IPS DF 4.7 (cell line): ENCODE measurements at regions not wholly inside any gene's neighbourhood (a gene's known extent, or its start where the extent isn't known, plus 50 kb on each side); places are given as distances from the start of the nearest gene placed in this dataset.
"Not testable (repeated sequence)": the region's sequence is repeated elsewhere in the genome, so short reads cannot be mapped to it uniquely, and the experiment has no call there.

ENCODE experiments used
- DNase-seq: peaks from one replicate; pipeline ENCODE4 v3.0.0-alpha.2; 2013; ENCODE audit warnings: low spot score; ENCODE audit errors: extremely low read depth

DNA sequence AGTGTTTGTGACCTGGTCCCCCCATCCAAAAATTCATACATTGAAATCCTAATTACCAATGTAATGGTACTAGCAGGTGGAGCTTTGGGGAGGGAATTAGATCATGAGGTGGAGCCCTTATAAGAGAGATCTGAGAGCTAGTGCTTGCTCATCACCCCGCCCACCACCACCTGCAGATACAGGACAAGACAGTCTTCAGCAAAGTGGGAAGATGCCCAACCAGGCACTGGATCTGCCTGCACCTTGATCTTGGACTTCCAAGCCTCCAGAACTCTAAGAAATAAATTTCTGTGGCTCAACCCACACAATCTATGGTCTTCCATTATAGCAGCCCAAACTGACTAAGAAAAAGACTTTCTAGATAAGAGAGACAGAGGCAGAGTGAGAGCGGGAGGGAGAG is 343.4 kb downstream of the LRRIQ3 start:
- DNase-seq, result no peak

- no peak for DNase-seq
Observed at GRCh38 chr1:73842436-73842835, 355.5 kb downstream of the LRRIQ3 start.

GRCh38 chr1:73839922-73840321 is 358.1 kb downstream of the LRRIQ3 start:
- no peak for DNase-seq

GRCh38 chr1:73832276-73833181 is 365.4 kb downstream of the LRRIQ3 start:
- DNase-seq, result no peak

GRCh38 chr1:73827283-73827682 is 370.7 kb downstream of the LRRIQ3 start:
- not testable (repeated sequence) for DNase-seq

DNA sequence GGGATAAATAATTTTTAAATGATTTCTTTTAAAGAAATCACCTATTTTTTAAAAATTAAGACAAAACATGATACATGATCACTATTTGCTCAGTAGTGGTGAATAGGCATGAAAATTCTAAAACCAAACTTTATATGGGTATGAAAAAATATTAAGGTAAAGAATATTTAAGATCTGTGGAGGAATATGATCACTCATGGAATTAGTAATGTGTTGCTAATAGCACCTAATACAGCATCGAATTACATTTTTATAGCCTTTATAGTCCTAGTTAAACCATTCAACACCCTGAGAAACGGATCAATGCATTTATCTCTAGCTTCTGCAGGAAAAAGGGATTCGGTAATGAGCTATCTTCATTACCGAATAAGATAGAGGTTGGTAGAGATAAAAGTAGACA is 373.9 kb downstream of the LRRIQ3 start:
- DNase-seq, result no peak

- no peak for DNase-seq
Observed at GRCh38 chr1:73821520-73821919, 376.5 kb downstream of the LRRIQ3 start.

- DNase-seq, result no peak
Observed at GRCh38 chr1:73820843-73821242, 377.1 kb downstream of the LRRIQ3 start.

- DNase-seq, result no peak
Observed at GRCh38 chr1:73813716-73814115, 384.3 kb downstream of the LRRIQ3 start.

GRCh38 chr1:73813236-73813635 is 384.7 kb downstream of the LRRIQ3 start:
- no peak for DNase-seq

- no peak for DNase-seq
Observed at GRCh38 chr1:73811798-73812197, 386.2 kb downstream of the LRRIQ3 start.

DNA sequence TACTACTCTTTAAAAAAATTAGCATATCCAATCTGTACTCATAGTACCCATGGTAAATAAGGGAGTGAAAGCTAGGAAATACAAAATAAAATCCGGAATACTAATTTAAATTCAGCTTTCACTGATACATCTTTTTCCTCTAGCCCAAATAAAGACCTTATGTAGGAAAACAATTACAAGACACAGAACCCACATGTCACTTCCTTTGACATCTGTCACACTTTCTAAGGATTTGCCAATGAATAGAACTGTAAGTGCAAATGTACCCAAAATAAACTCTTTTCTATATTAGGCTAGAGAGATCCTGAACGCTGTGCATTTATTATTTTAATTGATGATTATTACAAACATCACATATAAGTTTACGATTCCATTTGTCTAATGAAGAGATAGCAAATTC is 393.0 kb downstream of the LRRIQ3 start:
- DNase-seq, result no peak

GRCh38 chr1:73803380-73803779 is 394.6 kb downstream of the LRRIQ3 start:
- no peak for DNase-seq

GRCh38 chr1:73801912-73802429 is 396.0 kb downstream of the LRRIQ3 start:
- DNase-seq, result no peak

- DNase-seq, result no peak
Observed at GRCh38 chr1:73800376-73800775, 397.6 kb downstream of the LRRIQ3 start.

DNA sequence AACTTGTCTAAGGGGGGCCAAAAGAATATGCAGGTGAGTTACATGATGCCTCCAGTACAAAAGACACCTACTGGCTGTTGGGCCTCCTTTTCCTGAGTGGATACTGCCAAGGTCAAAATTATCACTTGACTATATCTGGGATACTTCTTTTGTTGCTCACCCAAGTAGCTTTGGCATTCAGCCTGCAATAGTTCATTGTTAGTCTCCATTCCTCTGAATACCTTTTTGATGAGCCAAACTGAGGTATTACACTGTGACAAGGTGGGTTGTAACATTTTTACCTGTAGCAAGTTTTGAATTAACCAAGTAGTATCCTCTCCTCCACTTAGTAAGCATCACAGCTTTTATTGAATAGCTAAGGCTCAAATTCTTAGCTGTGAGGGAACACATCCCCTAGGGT is 408.0 kb downstream of the LRRIQ3 start:
- DNase-seq, result no peak

DNA sequence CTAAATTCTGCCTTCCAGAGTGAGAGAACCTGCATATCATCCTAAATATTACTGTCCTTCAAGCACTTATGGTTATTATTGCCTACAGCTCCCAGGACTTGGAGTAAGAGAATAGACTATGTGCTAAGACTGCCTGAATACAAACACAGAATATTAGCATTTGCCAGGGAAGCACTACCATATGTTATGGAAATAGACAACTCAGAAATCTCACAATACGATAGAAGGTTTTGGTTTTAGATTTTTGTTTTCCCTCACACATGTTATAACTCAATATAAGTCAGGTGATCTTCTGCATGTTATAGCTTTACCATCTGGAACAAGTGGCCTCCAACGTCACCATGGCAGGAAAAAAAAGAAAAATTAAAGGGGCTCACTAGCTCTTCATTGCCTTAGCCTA is 413.9 kb downstream of the LRRIQ3 start:
- no peak for DNase-seq

DNA sequence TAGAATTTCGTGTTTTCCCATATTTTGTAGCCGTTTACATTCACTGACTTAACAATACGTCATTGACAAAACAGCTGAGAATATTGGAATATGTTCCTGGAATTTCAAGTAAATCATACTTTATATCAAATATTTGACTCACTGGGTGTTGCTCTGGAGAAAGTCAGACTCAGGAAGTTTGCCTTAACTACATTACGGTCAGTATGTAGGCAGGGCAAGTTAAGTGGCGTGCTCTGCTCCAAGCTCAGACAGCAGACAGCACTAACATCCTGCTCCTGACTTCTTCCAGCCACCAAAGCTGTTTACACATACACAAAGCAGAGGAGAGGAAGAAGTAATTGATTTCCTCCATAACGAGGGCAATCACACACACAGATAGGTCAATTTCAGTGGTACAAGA is 414.6 kb downstream of the LRRIQ3 start:
- DNase-seq, result no peak

DNA sequence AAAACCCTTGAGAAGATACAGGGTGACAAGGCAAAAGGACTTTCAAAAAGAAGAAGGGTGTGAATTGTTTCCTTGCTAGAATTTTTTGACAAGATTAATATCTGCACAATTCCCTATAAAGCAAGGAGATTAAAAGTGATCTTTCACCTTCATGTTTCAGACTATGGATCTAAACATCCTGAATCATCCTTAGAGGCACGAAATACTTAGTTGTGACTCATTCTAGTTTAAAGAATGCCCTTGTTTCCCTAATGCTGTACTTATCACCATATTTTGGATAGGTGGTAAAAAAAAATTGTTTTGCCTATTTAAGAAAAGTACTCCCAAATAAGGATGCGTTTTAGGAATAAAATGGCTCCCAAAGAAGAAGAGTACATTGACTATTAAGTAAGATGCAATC is 415.1 kb downstream of the LRRIQ3 start:
- DNase-seq, result no peak

GRCh38 chr1:73781251-73781650 is 416.7 kb downstream of the LRRIQ3 start:
- no peak for DNase-seq

DNA sequence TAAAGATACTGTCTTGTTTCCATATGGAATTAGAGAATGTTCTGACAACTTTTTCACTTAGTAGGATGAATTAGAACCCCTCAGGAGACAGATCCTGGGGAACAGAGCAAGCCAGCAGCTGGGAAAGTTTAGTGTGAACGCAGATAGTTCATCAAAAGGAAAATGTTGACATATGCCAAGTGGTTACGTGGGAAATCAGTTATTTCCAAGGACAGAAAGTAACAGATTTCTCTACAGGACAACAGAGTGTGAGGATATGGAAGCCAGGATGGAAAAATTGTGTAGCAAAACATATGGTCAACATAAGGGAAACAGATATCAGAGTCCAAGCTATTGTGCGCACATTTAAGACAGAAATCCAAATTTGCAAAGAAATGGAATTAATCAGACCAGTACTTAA is 419.5 kb downstream of the LRRIQ3 start:
- DNase-seq, result no peak

- DNase-seq, result no peak
Observed at GRCh38 chr1:73775896-73776295, 422.1 kb downstream of the LRRIQ3 start.

DNA sequence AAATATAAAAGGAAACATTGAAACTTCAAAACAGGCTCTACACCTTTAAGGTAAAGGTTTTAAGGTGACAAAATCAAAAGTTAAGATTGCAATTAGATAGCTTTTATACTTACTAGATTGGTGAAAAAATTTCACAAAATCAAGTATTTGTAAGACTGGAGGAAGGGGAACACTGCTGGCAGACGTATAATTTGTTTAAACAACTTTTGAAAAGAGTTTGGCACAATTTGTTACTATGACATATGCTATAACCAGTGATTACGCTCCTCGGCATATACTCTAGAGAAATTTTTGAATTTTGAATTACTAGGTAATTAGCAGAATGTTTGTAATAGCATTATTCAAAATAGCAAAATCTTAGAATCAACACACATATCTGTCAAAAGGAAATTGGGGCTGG is 425.0 kb downstream of the LRRIQ3 start:
- no peak for DNase-seq
